BLaER1 (cell line): ENCODE measurements at regions not wholly inside any gene's neighbourhood (a gene's known extent, or its start where the extent isn't known, plus 50 kb on each side); places are given as distances from the start of the nearest gene placed in this dataset.

ENCODE experiments used
- H3K27ac ChIP-seq: shearing (Covaris generic); formaldehyde crosslinking; 2 replicates; pipeline ENCODE4 v1.8.1; 2022
- H3K27me3 ChIP-seq: shearing (Covaris generic); formaldehyde crosslinking; 2 replicates; pipeline ENCODE4 v1.8.1; 2022
- H3K36me3 ChIP-seq: shearing (Covaris generic); formaldehyde crosslinking; 2 replicates; pipeline ENCODE4 v1.8.1; 2022
- H3K4me1 ChIP-seq: shearing (Covaris generic); formaldehyde crosslinking; 2 replicates; pipeline ENCODE4 v1.8.1; 2022
- H3K4me2 ChIP-seq: shearing (Covaris generic); formaldehyde crosslinking; 2 replicates; pipeline ENCODE4 v1.8.1; 2022
- H3K4me3 ChIP-seq: shearing (Covaris generic); formaldehyde crosslinking; 2 replicates; pipeline ENCODE4 v1.8.1; 2022
- H3K9ac ChIP-seq: shearing (Covaris generic); formaldehyde crosslinking; 2 replicates; pipeline ENCODE4 v1.8.1; 2022
- H3K9me3 ChIP-seq: shearing (Covaris generic); formaldehyde crosslinking; 2 replicates; pipeline ENCODE4 v1.8.1; 2022
- H4K20me1 ChIP-seq: shearing (Covaris generic); formaldehyde crosslinking; 2 replicates; pipeline ENCODE4 v1.8.1; 2022
- Cebpa-rat ChIP-seq: shearing (Covaris generic); IDR thresholded peaks from 2 replicates; pipeline ENCODE4 v1.8.1; 2022

- no peak overlapping the region for H3K4me2 ChIP-seq
- H3K4me1 ChIP-seq, result no peaks in the 10 kb centered on the region
- no peak overlapping the region for H3K4me3 ChIP-seq
- H3K9me3 ChIP-seq, result no peaks in the 10 kb centered on the region
- H3K27ac ChIP-seq, result no peak overlapping the region
- no peaks in the 10 kb centered on the region for H3K36me3 ChIP-seq
- no peaks in the 10 kb centered on the region for H4K20me1 ChIP-seq
- no peak overlapping the region for H3K9ac ChIP-seq
- H3K27me3 ChIP-seq, result no peaks in the 10 kb centered on the region
- TF ChIP-seq Cebpa-rat, result no peak
These were observed 642.4 kb upstream of the STEAP1 start for GRCh38 chr7:89511900-89512299.

- no peak for TF ChIP-seq Cebpa-rat
- no peaks in the 10 kb centered on the region for H4K20me1 ChIP-seq
- H3K4me2 ChIP-seq, result no peak overlapping the region
- H3K4me1 ChIP-seq, result no peaks in the 10 kb centered on the region
- H3K4me3 ChIP-seq, result no peak overlapping the region
- no peak overlapping the region for H3K9ac ChIP-seq
- no peaks in the 10 kb centered on the region for H3K27me3 ChIP-seq
- H3K36me3 ChIP-seq, result no peaks in the 10 kb centered on the region
- H3K9me3 ChIP-seq, result no peaks in the 10 kb centered on the region
- no peak overlapping the region for H3K27ac ChIP-seq
These were observed 639.3 kb upstream of the STEAP1 start for GRCh38 chr7:89514970-89515369.

- no peaks in the 10 kb centered on the region for H3K36me3 ChIP-seq
- H3K4me1 ChIP-seq, result no peaks in the 10 kb centered on the region
- H3K27me3 ChIP-seq, result no peaks in the 10 kb centered on the region
- no peak overlapping the region for H3K9ac ChIP-seq
- H3K27ac ChIP-seq, result no peak overlapping the region
- H4K20me1 ChIP-seq, result no peaks in the 10 kb centered on the region
- no peak overlapping the region for H3K4me2 ChIP-seq
- no peak for TF ChIP-seq Cebpa-rat
- H3K9me3 ChIP-seq, result no peaks in the 10 kb centered on the region
- no peak overlapping the region for H3K4me3 ChIP-seq
These were observed 636.5 kb upstream of the STEAP1 start for GRCh38 chr7:89517815-89518214.

- no peaks in the 10 kb centered on the region for H3K9me3 ChIP-seq
- H4K20me1 ChIP-seq, result no peaks in the 10 kb centered on the region
- H3K4me2 ChIP-seq, result no peak overlapping the region
- H3K36me3 ChIP-seq, result no peaks in the 10 kb centered on the region
- H3K27ac ChIP-seq, result no peak overlapping the region
- no peaks in the 10 kb centered on the region for H3K4me1 ChIP-seq
- TF ChIP-seq Cebpa-rat, result no peak
- H3K9ac ChIP-seq, result no peak overlapping the region
- no peaks in the 10 kb centered on the region for H3K27me3 ChIP-seq
- H3K4me3 ChIP-seq, result no peak overlapping the region
These were observed 604.5 kb upstream of the STEAP1 start for GRCh38 chr7:89549768-89550167.

- H3K4me3 ChIP-seq, result no peak overlapping the region
- no peaks in the 10 kb centered on the region for H3K4me1 ChIP-seq
- H3K9ac ChIP-seq, result no peak overlapping the region
- no peaks in the 10 kb centered on the region for H4K20me1 ChIP-seq
- H3K9me3 ChIP-seq, result no peaks in the 10 kb centered on the region
- H3K27me3 ChIP-seq, result no peaks in the 10 kb centered on the region
- no peak overlapping the region for H3K27ac ChIP-seq
- no peak for TF ChIP-seq Cebpa-rat
- no peak overlapping the region for H3K4me2 ChIP-seq
- H3K36me3 ChIP-seq, result no peaks in the 10 kb centered on the region
These were observed 600.1 kb upstream of the STEAP1 start for GRCh38 chr7:89554209-89554608.

- H3K9ac ChIP-seq, result no peak overlapping the region
- no peaks in the 10 kb centered on the region for H3K9me3 ChIP-seq
- H3K36me3 ChIP-seq, result no peaks in the 10 kb centered on the region
- no peaks in the 10 kb centered on the region for H4K20me1 ChIP-seq
- H3K27ac ChIP-seq, result no peak overlapping the region
- H3K4me1 ChIP-seq, result no peaks in the 10 kb centered on the region
- no peak overlapping the region for H3K4me2 ChIP-seq
- H3K4me3 ChIP-seq, result no peak overlapping the region
- H3K27me3 ChIP-seq, result no peaks in the 10 kb centered on the region
- no peak for TF ChIP-seq Cebpa-rat
These were observed 594.7 kb upstream of the STEAP1 start for GRCh38 chr7:89559596-89559995.

- no peak for TF ChIP-seq Cebpa-rat
- H3K9ac ChIP-seq, result no peak overlapping the region
- no peaks in the 10 kb centered on the region for H3K9me3 ChIP-seq
- H4K20me1 ChIP-seq, result no peaks in the 10 kb centered on the region
- no peaks in the 10 kb centered on the region for H3K27me3 ChIP-seq
- H3K4me3 ChIP-seq, result no peak overlapping the region
- no peak overlapping the region for H3K4me2 ChIP-seq
- H3K4me1 ChIP-seq, result no peaks in the 10 kb centered on the region
- no peak overlapping the region for H3K27ac ChIP-seq
- no peaks in the 10 kb centered on the region for H3K36me3 ChIP-seq
These were observed 590.7 kb upstream of the STEAP1 start for GRCh38 chr7:89563597-89563996.

- Histone ChIP-seq H3K9ac (no peak overlapping the region), H3K36me3 (no peaks in the 10 kb centered on the region), H3K9me3 (0 out of 2 replicates have a peak, but pooled peaks cover 8% of the 10 kb centered on the region), H4K20me1 (no peaks in the 10 kb centered on the region), H3K27me3 (no peaks in the 10 kb centered on the region), H3K4me1 (no peaks in the 10 kb centered on the region), H3K27ac (no peak overlapping the region), H3K4me3 (no peak overlapping the region), H3K4me2 (no peak overlapping the region)
- TF ChIP-seq Cebpa-rat, result no peak
These were observed 569.4 kb upstream of the STEAP1 start for GRCh38 chr7:89584896-89585295.

GRCh38 chr7:89593125-89593524 lies 561.1 kb upstream of the STEAP1 start:
- Histone ChIP-seq H3K27me3 (no peaks in the 10 kb centered on the region), H4K20me1 (no peaks in the 10 kb centered on the region), H3K9ac (no peak overlapping the region), H3K36me3 (no peaks in the 10 kb centered on the region), H3K4me3 (no peak overlapping the region), H3K27ac (no peak overlapping the region), H3K9me3 (no peaks in the 10 kb centered on the region), H3K4me2 (no peak overlapping the region), H3K4me1 (no peaks in the 10 kb centered on the region)
- TF ChIP-seq Cebpa-rat, result no peak

- peaks cover 8% of the 10 kb centered on the region for H3K4me1 ChIP-seq
- H3K27ac ChIP-seq, result no peak overlapping the region
- no peaks in the 10 kb centered on the region for H3K36me3 ChIP-seq
- no peak for TF ChIP-seq Cebpa-rat
- no peak overlapping the region for H3K4me2 ChIP-seq
- H3K9me3 ChIP-seq, result peaks cover 11% of the 10 kb centered on the region
- H3K9ac ChIP-seq, result no peak overlapping the region
- no peaks in the 10 kb centered on the region for H3K27me3 ChIP-seq
- H4K20me1 ChIP-seq, result no peaks in the 10 kb centered on the region
- H3K4me3 ChIP-seq, result no peak overlapping the region
These were observed 551.3 kb upstream of the STEAP1 start for GRCh38 chr7:89602984-89603383.

- Histone ChIP-seq H3K9ac (no peak overlapping the region), H3K4me1 (peaks cover 13% of the 10 kb centered on the region), H3K4me2 (no peak overlapping the region), H3K4me3 (no peak overlapping the region), H3K27me3 (no peaks in the 10 kb centered on the region), H3K9me3 (peaks cover 11% of the 10 kb centered on the region), H3K36me3 (no peaks in the 10 kb centered on the region), H3K27ac (no peak overlapping the region), H4K20me1 (no peaks in the 10 kb centered on the region)
- no peak for TF ChIP-seq Cebpa-rat
These were observed 548.9 kb upstream of the STEAP1 start for GRCh38 chr7:89605362-89605761.
